IMR-90 (cell line): ENCODE measurements at regions not wholly inside any gene's neighbourhood (a gene's known extent, or its start where the extent isn't known, plus 50 kb on each side); places are given as distances from the start of the nearest gene placed in this dataset.

ENCODE experiments used
- BHLHE40 ChIP-seq: fragments of 150-350 bp; IDR thresholded peaks from 2 replicates; pipeline ENCODE4 v1.6.1; 2016; ENCODE audit warnings: mild to moderate bottlenecking, low read depth, low read length
- CEBPB ChIP-seq: IDR thresholded peaks from 2 replicates; pipeline ENCODE4 v1.6.1; 2012; ENCODE audit warnings: low read depth, low read length, improper control_type of control experiment
- CHD1 ChIP-seq: IDR thresholded peaks from 2 replicates; pipeline ENCODE4 v1.6.1; 2012; ENCODE audit warnings: low read depth, low read length, improper control_type of control experiment
- FOS ChIP-seq: fragments of 150-350 bp; IDR thresholded peaks from 2 replicates; pipeline ENCODE4 v1.6.1; 2016; ENCODE audit warnings: low read depth, low read length
- MXI1 ChIP-seq: IDR thresholded peaks from 2 replicates; pipeline ENCODE4 v1.6.1; 2012; ENCODE audit warnings: low read depth, mild to moderate bottlenecking, low read length, moderate library complexity, borderline replicate concordance
- NFE2L2 ChIP-seq: fragments of 150-350 bp; IDR thresholded peaks from 2 replicates; pipeline ENCODE4 v1.6.1; 2016; ENCODE audit warnings: low read depth, mild to moderate bottlenecking, low read length
- POLR2A ChIP-seq: IDR thresholded peaks from 2 replicates; pipeline ENCODE4 v1.6.1; 2012; ENCODE audit warnings: mild to moderate bottlenecking, low read depth, low read length
- RAD21 ChIP-seq: IDR thresholded peaks from 2 replicates; pipeline ENCODE4 v1.6.1; 2012; ENCODE audit warnings: low read length, improper control_type of control experiment
- RCOR1 ChIP-seq: IDR thresholded peaks from 2 replicates; pipeline ENCODE4 v1.6.1; 2012; ENCODE audit warnings: mild to moderate bottlenecking, low read length, improper control_type of control experiment; ENCODE audit not compliant: insufficient replicate concordance
- SMC3 ChIP-seq: fragments of 150-350 bp; IDR thresholded peaks from 2 replicates; pipeline ENCODE4 v1.6.1; 2016; ENCODE audit warnings: low read depth, mild to moderate bottlenecking, antibody characterized with exemption, low read length, moderate library complexity
- TF ChIP-seq, protein P1 (sequence below): conservative IDR thresholded peaks from 2 replicates; pipeline ENCODE4 v1.5.1; 2012; ENCODE audit warnings: mild to moderate bottlenecking, low read depth, low read length, improper control_type of control experiment
- TF ChIP-seq, protein P2 (sequence below): fragments of 150-350 bp; IDR thresholded peaks from 2 replicates; pipeline ENCODE4 v1.6.1; 2017; ENCODE audit warnings: mild to moderate bottlenecking, antibody characterized with exemption, low read length, low read depth

DNA sequence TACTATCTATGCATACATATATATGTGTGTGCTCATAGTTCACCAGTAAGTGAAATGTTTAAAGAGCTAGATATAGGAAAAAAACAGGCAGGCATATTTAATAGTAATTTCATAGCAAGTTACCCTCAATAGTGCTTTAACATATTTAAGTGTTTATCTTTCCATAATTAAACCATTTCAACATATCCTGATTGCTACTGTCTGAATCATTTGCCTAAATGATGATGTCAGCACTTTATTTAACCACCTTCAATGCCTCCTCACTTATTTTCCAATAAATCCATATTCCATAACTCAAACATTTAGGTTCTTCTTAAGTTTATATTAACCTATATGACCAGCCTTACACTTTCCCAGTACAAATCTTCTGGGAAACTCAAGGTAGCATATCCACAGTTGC is 601.1 kb downstream of the ARL4A start:
- TF ChIP-seq RCOR1 (no peak), CEBPB (no peak), POLR2A (no peak), CHD1 (no peak), MXI1 (no peak), SMC3 (no peak), FOS (no peak), RAD21 (no peak), NFE2L2 (no peak), BHLHE40 (no peak)
- TF ChIP-seq, protein P1, sequence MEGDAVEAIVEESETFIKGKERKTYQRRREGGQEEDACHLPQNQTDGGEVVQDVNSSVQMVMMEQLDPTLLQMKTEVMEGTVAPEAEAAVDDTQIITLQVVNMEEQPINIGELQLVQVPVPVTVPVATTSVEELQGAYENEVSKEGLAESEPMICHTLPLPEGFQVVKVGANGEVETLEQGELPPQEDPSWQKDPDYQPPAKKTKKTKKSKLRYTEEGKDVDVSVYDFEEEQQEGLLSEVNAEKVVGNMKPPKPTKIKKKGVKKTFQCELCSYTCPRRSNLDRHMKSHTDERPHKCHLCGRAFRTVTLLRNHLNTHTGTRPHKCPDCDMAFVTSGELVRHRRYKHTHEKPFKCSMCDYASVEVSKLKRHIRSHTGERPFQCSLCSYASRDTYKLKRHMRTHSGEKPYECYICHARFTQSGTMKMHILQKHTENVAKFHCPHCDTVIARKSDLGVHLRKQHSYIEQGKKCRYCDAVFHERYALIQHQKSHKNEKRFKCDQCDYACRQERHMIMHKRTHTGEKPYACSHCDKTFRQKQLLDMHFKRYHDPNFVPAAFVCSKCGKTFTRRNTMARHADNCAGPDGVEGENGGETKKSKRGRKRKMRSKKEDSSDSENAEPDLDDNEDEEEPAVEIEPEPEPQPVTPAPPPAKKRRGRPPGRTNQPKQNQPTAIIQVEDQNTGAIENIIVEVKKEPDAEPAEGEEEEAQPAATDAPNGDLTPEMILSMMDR = no peak
- TF ChIP-seq, protein P2, sequence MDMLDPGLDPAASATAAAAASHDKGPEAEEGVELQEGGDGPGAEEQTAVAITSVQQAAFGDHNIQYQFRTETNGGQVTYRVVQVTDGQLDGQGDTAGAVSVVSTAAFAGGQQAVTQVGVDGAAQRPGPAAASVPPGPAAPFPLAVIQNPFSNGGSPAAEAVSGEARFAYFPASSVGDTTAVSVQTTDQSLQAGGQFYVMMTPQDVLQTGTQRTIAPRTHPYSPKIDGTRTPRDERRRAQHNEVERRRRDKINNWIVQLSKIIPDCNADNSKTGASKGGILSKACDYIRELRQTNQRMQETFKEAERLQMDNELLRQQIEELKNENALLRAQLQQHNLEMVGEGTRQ = no peak
